Tibial nerve (tissue), 4 donors: ENCODE measurements at regions not wholly inside any gene's neighbourhood (a gene's known extent, or its start where the extent isn't known, plus 50 kb on each side); places are given as distances from the start of the nearest gene placed in this dataset.

Experiments used
- EP300 ChIP-seq, 2 donors: sonication (generic); formaldehyde crosslinking; IDR thresholded peaks; one replicate each; pipeline ENCODE4 v1.6.1; 2017; ENCODE audit warnings: antibody characterized with exemption in 2 of 2, mild to moderate bottlenecking in 1 of 2
- POLR2A ChIP-seq, 2 donors: fragments of 450-650 bp; IDR thresholded peaks; one replicate each; pipeline ENCODE4 v1.6.1; 2017; ENCODE audit warnings: antibody characterized with exemption in 2 of 2, mild to moderate bottlenecking in 2 of 2, moderate library complexity in 2 of 2
- TF ChIP-seq, protein P1 (sequence below), 5 experiments: fragments of 200-600 bp in 3 of 5; fragments of 450-650 bp in 2 of 5; sonication (generic) in 3 of 5; IDR thresholded peaks; one replicate each; pipeline ENCODE4 v1.5.1; 2016 to 2019; ENCODE audit warnings: antibody characterized with exemption in 5 of 5, mild to moderate bottlenecking in 3 of 5, moderate library complexity in 2 of 5

DNA sequence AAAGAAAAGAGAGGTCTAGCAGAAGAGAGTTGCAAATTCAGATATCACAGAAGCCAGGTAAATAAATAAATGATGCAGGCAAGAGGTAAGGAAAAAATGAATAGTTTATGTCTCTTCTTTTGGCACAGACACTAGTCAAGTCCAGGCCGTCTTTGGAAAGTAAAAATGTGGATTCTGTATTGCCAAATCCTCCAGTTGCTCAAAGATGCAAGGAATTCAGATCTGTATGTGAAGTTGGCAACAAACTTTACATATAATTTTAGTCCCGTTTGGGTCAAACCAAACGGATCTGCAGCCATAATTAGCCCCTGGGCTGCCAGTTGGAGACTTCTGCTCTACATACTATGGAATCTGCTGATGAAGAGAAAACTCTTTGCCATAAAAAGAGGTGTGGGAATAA lies 200.5 kb upstream of the RND3 start:
- TF ChIP-seq, protein P1, sequence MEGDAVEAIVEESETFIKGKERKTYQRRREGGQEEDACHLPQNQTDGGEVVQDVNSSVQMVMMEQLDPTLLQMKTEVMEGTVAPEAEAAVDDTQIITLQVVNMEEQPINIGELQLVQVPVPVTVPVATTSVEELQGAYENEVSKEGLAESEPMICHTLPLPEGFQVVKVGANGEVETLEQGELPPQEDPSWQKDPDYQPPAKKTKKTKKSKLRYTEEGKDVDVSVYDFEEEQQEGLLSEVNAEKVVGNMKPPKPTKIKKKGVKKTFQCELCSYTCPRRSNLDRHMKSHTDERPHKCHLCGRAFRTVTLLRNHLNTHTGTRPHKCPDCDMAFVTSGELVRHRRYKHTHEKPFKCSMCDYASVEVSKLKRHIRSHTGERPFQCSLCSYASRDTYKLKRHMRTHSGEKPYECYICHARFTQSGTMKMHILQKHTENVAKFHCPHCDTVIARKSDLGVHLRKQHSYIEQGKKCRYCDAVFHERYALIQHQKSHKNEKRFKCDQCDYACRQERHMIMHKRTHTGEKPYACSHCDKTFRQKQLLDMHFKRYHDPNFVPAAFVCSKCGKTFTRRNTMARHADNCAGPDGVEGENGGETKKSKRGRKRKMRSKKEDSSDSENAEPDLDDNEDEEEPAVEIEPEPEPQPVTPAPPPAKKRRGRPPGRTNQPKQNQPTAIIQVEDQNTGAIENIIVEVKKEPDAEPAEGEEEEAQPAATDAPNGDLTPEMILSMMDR (IDR thresholded peaks at IDR 0.05), result no peak
- TF ChIP-seq POLR2A (IDR thresholded peaks at IDR 0.05), result no peak
- no peak for TF ChIP-seq EP300 (IDR thresholded peaks at IDR 0.05)
